ENCODE measurements at regions not wholly inside any gene's neighbourhood (a gene's known extent, or its start where the extent isn't known, plus 50 kb on each side); places are given as distances from the start of the nearest gene placed in this dataset.

DNA sequence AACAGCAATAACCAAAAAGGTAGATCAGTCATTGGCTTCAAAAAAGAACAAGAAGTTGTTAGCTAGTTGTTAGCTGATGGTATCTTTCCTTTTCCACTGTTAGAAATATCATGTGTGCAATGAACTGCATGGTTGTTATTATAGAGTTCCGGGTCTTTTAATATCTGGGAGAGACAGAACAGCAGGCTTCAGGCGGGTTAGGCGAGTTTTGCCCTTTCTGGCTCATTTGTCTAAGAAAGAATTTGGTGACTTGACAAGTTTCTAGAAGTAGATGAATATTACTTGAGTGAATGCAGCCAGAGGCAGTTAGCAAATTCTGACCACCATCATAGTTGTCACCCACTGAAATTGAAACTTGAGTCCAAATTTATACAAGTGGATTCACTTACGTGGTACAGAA, 88.9 kb upstream of the MID1 start:
- TF ChIP-seq CTCF (IDR thresholded peaks at IDR 0.05; ENCODE audit: borderline replicate concordance, extremely low read depth, low read length, poor library complexity, severe bottlenecking) (no peak), EZH2 (IDR thresholded peaks at IDR 0.05; ENCODE audit: borderline replicate concordance, low read depth, low read length, severe bottlenecking) (no peak)

Data from DND-41 (cell line).